Erythroblast (primary cell): ENCODE measurements at regions not wholly inside any gene's neighbourhood (a gene's known extent, or its start where the extent isn't known, plus 50 kb on each side); places are given as distances from the start of the nearest gene placed in this dataset.
"Not testable (repeated sequence)": the region's sequence is repeated elsewhere in the genome, so short reads cannot be mapped to it uniquely, and the experiment has no call there.

Source experiments
- GATA1 ChIP-seq: IDR thresholded peaks from 2 replicates; pipeline ENCODE4 v1.6.1; 2011; ENCODE audit warnings: low read depth, mild to moderate bottlenecking, control low read depth, low read length, moderate library complexity
- POLR2A ChIP-seq: IDR thresholded peaks from 2 replicates; pipeline ENCODE4 v1.6.1; 2011; ENCODE audit warnings: mild to moderate bottlenecking, low read length

- TF ChIP-seq POLR2A, GATA1: not testable (repeated sequence)
Measured at GRCh38 chr14:105950364-105950892, 424.0 kb downstream of the TMEM121 start.
